NCI-H1105 (cell line): ENCODE measurements at regions not wholly inside any gene's neighbourhood (a gene's known extent, or its start where the extent isn't known, plus 50 kb on each side); places are given as distances from the start of the nearest gene placed in this dataset.
A peak's percentile ranks its signal among the peaks of the same experiment; 100 is the strongest.

Experiments
- DNase-seq: peaks from one replicate; lab custom pipeline; 2025; lab: John Stamatoyannopoulos, UW

DNA sequence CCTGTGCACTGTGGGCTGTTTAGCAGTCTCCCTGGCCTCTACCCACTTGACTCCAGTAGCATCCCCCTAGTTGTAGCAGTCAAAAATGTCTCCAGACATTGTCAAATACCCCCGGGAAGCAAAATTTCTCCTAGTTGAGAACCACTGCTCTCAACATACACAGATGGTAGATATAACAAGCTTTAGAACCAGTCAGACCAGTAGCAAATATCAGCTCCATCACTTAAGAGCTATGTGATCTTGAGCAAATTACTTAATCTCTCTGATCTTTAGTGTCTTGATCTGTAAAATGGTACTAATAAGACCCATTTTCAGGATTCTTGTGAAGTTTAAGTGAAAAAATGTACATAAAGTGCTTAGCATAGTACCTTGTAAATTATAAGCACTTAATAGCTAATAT lies 96.2 kb downstream of the DUSP6 start:
- no peak for DNase-seq

- no peak for DNase-seq
Measured at GRCh38 chr12:89253488-89253887, 98.8 kb downstream of the DUSP6 start.

GRCh38 chr12:89252284-89252683 lies 100.0 kb downstream of the DUSP6 start:
- DNase-seq = no peak

DNA sequence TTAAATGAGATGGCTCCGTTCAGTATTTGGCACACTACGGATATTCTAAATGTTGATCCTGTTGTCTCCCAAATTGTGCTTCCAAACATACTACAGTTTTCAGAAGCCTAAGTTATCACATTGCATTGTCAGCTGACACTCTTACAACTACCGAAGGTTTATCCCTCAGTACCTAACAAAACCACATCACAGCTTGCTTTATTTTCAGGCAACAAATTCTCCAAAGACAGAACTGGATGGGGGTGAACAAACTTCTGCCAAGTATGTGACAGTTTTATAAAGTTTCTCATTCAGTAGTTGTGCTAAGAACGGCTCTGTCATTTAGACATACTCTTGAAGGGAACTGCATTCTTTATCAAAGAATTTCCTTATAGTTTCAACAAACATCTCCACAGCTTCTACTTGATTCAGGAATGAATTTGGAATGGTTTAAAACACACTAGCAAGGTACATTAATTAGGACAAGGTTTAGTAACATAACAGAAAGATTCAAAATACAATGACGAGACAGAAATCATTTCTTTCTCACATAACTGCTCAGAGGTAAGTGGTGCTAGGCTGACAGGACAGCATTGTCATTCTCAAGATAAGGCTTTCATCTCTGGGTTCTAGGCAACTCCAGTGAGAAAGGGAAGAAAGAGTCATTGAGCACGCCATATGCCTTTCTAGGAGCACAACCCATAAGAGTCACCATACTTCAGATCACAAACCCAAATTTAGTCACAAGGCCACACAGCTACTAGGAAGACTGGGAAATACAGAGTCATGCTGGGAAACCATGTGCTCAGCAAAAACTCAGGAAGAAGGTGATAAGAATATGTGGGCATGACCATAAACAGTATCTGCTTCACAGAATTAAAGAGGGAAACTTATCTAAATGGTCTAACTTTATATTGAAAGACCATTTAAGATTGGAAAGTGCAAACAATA lies 100.7 kb downstream of the DUSP6 start:
- no peak for DNase-seq

- DNase-seq = no peak
Measured at GRCh38 chr12:89250636-89251035, 101.7 kb downstream of the DUSP6 start.

DNA sequence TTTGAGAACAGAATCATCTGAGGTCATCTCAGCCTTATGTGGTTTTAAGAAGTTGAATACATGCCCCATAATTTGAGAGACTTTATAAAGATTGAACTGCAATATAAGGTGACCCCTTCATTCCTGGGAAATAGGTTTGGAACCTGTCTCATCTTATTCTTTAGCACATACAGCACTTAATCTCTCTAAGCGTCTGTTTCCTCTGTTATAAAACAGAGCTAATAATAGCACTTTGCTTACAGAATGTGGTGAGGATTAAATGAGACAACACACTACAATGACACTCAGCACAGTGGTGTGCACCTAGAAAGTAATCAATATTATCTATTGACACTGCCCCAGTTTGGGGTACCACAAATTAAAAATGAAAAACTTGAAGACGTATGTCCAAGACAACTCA lies 102.1 kb downstream of the DUSP6 start:
- no peak for DNase-seq

DNA sequence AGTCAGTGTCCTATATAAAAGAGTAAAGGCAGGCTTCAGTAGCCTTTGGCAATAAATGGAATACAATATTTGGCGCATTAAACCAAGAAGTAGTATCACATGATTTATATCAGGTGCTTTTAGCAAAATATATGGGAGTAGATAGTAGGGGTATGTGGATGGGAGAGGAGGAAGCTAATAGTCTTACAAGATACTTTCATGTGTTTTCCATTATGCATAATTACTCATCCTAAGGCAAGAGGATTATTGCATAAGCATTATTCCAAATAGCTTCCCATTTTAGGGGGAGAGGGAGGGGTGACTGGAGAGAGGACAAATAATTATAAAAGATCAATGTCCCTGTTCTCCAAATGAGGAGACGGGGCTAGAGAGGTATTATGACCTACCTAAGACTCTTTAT lies 104.3 kb downstream of the DUSP6 start:
- DNase-seq = no peak

DNA sequence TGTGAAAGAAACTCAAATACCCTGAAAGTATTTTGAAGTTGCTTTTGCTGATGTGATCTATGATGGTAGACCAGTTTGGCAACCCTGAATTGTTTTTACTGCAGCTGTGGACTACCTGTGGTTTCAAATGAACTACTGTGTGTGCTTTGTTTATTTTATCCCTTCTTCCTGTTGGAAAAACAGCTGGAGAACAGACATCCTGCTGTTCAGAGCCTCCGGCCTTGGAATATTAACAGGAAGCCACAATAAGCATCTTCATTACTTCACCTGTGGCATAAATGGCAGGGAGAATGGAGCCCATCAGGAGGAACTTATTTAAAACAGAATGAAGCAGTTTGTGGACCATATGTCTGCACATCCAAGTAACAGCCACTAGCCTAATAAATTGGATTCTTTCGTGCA lies 104.8 kb downstream of the DUSP6 start:
- DNase-seq = no peak

DNA sequence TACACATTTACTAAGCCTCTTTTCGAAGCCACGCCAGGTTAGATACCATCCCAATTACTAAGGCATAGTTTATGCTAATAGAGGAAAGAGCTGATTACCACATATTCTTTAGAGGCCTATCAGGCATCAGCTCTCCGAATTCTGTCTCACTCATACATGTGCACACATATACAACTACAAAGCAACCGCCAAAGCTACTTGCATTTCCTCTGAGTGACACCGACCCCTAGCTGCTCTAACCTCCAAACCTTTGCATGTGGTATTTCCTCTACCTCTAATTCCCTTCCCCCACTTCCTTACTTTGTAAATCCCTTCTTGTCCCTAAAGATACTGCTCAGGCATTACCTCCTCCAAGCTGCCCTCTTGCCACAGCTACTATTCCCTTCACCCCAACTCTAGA lies 107.2 kb downstream of the DUSP6 start:
- no peak for DNase-seq

- DNase-seq = no peak
Measured at GRCh38 chr12:89244536-89244935, 107.8 kb downstream of the DUSP6 start.

GRCh38 chr12:89243771-89244170 lies 108.5 kb downstream of the DUSP6 start:
- DNase-seq = no peak

DNA sequence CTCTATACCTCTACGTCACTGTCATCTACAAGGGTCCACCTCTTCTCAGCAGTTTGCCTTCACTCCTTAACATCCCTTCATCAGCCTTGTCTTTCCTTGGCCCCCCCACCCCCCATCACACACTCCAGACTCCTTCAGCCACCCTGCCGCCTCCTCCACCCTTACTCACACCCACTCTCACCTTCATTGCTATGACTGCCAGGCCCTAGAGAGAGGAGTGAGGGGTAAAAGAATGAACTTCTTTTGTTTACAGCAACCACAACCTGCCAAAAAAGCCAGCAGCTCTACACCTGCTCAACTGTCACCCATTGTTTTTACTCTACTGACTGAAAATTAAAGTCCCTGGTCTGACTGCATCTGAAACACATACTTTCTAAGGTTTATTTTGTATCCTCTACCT lies 112.8 kb downstream of the DUSP6 start:
- peak; percentile 29 for DNase-seq

DNA sequence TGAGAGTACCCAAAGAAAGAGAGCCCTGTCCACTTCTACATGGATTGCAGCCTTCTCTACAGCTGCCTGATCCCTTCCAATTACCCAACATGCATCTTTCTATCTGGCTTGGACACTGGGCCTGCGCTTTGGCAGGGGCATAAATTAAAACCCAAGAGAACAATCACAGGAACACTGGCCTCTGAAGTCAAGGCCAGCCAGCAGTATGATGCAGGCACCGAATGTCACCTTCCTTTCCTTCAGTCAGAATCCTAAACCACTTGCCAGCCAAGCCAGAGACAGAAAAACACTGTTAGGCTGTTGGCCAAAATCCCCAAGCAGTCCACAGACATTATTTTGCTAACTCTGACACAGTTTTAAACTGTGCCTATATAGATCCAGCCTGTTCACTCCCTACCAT lies 113.7 kb downstream of the DUSP6 start:
- no peak for DNase-seq

DNA sequence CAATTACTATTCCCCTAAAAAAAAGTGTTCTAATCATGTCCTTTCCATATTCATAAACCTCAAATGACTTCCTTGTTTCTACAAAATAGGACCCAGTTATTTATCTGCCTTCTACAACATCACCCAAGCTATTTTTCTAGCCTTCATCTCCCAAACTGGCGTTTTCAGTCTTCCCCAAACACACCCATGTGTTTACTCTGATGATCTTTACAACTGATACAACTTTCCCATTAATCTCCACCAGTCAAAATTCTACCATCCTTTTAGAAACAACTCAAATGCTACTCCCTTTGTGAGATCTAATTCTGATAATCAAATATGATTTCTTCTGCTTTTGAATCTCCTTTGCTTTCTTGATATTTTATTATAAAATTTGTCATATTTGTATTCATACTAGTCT lies 114.5 kb downstream of the DUSP6 start:
- DNase-seq = no peak

DNA sequence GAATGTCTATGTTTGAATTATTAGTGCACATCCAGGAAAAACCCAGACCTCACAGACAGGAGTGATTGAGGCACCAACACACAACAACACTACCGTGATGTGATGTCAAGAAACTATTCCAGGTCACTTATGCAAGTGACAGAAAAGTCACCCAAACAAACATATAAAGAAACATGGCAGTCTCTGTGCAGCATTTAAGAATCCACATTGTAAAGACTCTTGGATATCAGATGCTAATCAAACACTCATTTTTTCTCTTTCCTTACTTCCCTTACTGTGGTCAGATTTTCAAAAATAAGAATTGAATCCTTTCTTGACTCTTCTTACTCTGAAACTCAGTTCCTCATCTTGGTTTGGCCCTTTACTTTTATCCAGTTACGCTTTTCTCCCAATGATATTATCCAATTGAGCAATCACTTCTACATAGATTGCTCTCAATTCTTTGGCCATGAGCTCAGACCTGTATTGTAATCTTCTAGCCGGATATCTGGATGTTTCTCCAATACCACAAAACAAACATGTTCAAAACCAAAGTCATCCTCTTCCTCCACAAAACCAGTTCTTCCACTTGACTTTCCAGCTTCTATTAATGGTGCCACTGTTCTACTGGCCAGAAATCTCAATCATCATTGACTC lies 115.4 kb downstream of the DUSP6 start:
- DNase-seq = no peak

GRCh38 chr12:89236237-89236636 lies 116.1 kb downstream of the DUSP6 start:
- no peak for DNase-seq

DNA sequence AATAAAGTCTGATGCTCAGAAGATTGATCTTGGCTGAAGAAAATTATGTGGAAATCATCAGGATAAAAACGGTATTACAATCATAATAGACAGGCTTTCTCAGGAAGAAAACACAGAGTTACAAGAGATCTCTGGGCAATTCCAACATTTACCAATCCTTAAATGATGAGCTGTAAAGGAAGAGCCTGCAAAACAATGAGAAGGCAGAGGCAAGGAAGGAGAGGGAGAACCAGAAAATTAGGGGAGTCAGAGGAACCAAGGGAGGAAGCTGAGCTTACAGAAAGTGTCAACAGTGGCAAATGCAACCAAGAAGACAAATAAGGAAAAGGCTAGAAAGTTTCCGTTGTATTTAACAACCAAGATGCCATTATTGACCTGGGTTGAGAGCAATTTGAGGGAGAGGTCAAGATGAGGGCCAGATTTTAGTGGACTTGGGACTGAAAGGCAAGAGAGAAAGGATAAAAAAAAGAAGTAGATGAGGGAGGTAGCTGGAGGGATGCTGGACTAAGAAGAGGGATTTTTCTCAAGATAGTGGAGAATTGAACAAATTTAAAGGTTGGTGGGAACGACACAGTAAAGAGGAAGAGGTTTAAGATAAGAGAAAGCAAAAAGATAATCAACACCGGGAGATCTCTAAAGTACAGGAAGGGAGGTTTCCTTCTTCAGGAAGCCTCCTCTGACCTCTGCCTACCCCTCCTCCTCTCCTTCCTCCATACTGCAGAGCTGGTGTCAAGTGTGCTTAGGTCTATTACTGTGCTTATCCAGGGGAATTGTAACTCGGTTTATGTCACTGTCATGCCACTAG lies 116.9 kb downstream of the DUSP6 start:
- DNase-seq = no peak

GRCh38 chr12:89234324-89235114 lies 117.8 kb downstream of the DUSP6 start:
- DNase-seq = no peak

DNA sequence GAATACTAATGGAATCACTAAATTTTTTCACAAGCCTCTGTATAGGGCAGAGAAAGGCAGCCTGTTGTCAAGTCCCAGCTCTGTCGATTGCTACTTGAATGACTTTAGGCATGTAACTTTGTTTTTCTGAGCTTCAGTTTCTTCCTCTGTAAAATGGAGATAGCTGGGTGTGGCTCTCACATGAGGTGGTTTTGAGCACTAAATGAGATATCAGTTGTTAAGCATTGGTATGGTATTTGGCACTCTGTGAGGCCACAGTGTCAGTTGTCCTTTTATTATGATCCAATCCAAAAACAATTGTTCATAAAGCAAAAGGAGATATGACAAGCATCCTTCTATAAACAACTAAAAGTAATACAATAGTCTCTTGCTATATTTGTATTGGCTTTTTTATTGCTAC lies 120.6 kb downstream of the DUSP6 start:
- no peak for DNase-seq

DNA sequence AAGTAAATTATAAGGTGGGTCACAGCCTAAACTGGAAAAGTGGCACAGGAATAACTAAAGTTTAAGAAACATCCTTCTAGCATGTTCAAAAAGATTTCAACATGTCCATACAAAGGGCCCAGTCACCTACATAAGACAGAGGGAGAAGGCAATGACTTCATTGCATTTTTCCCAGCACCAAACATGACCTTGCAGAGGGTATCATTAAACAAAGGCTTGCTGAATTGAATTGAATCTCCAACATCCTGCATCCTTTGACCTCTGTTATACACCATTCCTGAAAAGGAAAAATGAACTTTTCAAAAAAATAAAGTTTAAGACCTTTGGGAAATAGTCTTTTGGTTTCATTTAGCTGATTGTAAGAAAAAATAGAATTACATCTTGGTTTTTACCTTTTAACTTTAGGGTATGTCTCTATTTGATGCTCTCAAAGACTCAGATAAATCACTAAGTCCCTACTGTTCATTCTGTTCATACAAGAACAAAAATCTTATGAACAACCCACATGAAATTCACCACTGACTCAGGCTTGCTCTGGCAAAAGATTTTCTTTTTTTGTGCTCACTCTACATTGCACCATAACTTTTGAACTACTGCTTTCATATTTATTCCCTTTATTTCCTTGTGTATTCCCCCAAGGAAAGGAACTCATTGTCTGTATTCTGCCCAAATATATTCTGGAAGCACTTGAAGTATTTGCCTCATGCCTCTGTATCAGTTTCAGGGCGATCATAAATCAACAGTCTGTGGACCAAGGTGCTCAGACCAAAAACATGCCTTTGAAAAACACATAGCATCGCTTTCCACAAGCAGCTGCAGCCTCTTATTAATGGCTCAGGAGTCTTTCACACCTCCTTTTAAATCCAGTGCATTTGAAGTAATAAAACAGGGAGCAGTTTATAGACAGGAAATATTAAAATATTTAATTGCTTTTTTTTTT lies 121.7 kb downstream of the DUSP6 start:
- DNase-seq = peak; percentile 77

GRCh38 chr12:89228491-89228890 lies 123.8 kb downstream of the DUSP6 start:
- DNase-seq = no peak
